Endothelial cell of umbilical vein (primary cell): ENCODE measurements at regions not wholly inside any gene's neighbourhood (a gene's known extent, or its start where the extent isn't known, plus 50 kb on each side); places are given as distances from the start of the nearest gene placed in this dataset.

Source experiments
- BruUV-seq: library from RNA; stranded (reverse); fragments of 400-500 nt; replicated peaks from 2 replicates; lab custom pipeline; 2021; lab: Mats Ljungman, UMichigan
- CTCF ChIA-PET: fragments of 300-600, 350-600 bp; sonication (Branson Sonifier 250); formaldehyde crosslinking; loops from one replicate; lab custom pipeline; 2021; ENCODE audit warnings: antibody characterized with exemption, inconsistent platforms; lab: Charles Lee
- POLR2A ChIA-PET: fragments of 300-600, 350-600 bp; sonication (Branson Sonifier 250); formaldehyde crosslinking; loops from one replicate; lab custom pipeline; 2021; ENCODE audit warnings: antibody characterized with exemption, inconsistent platforms; lab: Charles Lee
- DNase-seq: peaks from one replicate; pipeline ENCODE4 v3.0.0-alpha.2; 2011; ENCODE audit warnings: low read depth, low spot score
- FAIRE-seq: peaks from 2 replicates; lab custom pipeline; 2011; peaks lifted over from hg19 to GRCh38; lab: Jason Lieb, UNC
- H2AFZ ChIP-seq: 2 replicates; pipeline ENCODE4 v1.6.0; 2012; ENCODE audit warnings: low read depth, low read length, control low read depth, inconsistent platforms
- H3K27ac ChIP-seq: 2 replicates; pipeline ENCODE4 v1.5.1; 2011; ENCODE audit warnings: low read depth, mild to moderate bottlenecking, control low read depth, low read length, moderate library complexity; ENCODE audit not compliant: insufficient read depth
- H3K27me3 ChIP-seq, 2 experiments: 2 replicates each; pipeline versions ENCODE4 v1.6.0 to v1.6.1; 2011; ENCODE audit warnings: low read length in 2 of 2, mixed read lengths in 1 of 2; ENCODE audit not compliant: control insufficient read depth in 2 of 2, insufficient read depth in 2 of 2
- H3K36me3 ChIP-seq, 2 experiments: 2 replicates in 1 of 2; 3 replicates in 1 of 2; pipeline ENCODE4 v1.5.1; 2011; ENCODE audit warnings: low read length in 2 of 2, mild to moderate bottlenecking in 1 of 2, moderate library complexity in 1 of 2; ENCODE audit not compliant: control insufficient read depth in 2 of 2, insufficient read depth in 2 of 2; ENCODE audit errors: extremely low read depth in 1 of 2
- H3K4me1 ChIP-seq: 3 replicates; pipeline ENCODE4 v1.5.1; 2011; ENCODE audit warnings: mild to moderate bottlenecking, low read length; ENCODE audit not compliant: control insufficient read depth, insufficient read depth; ENCODE audit errors: extremely low read depth
- H3K4me2 ChIP-seq: 2 replicates; pipeline ENCODE4 v1.6.1; 2011; ENCODE audit warnings: low read length, control low read depth, mixed read lengths; ENCODE audit not compliant: insufficient read depth
- H3K4me3 ChIP-seq, 3 experiments: fragments of 200-600 bp in 1 of 3; sonication (generic), shearing (Covaris generic) in 1 of 3; replicated peaks in 1 of 3; 2 replicates each; pipeline ENCODE4 v1.5.1; 2011 to 2016; ENCODE audit warnings: control low read depth in 3 of 3, low read length in 3 of 3, mild to moderate bottlenecking in 2 of 3, inconsistent platforms in 1 of 3, low read depth in 1 of 3, moderate library complexity in 1 of 3; ENCODE audit not compliant: insufficient read depth in 1 of 3
- H3K79me2 ChIP-seq: 2 replicates; pipeline ENCODE4 v1.6.0; 2012; ENCODE audit warnings: low read length, inconsistent platforms; ENCODE audit not compliant: control insufficient read depth, insufficient read depth
- H3K9ac ChIP-seq: replicated peaks from 2 replicates; pipeline ENCODE3; 2011; ENCODE audit warnings: low read length, control low read depth; ENCODE audit not compliant: insufficient read depth; ENCODE audit errors: extremely low read depth
- H3K9me1 ChIP-seq: replicated peaks from 3 replicates; pipeline ENCODE4 v1.6.0; 2011; ENCODE audit warnings: mild to moderate bottlenecking, low read length; ENCODE audit not compliant: control insufficient read depth, insufficient read depth; ENCODE audit errors: extremely low read depth
- H3K9me3 ChIP-seq: replicated peaks from 2 replicates; pipeline ENCODE4 v1.5.1; 2012; ENCODE audit warnings: low read length, inconsistent platforms; ENCODE audit not compliant: control insufficient read depth, insufficient read depth
- H4K20me1 ChIP-seq: replicated peaks from 2 replicates; pipeline ENCODE3; 2011; ENCODE audit warnings: mild to moderate bottlenecking, low read length; ENCODE audit not compliant: control insufficient read depth, insufficient read depth; ENCODE audit errors: extremely low read depth
- CTCF ChIP-seq, 2 donors: IDR thresholded peaks; 1 replicate in 1 of 2; 2 replicates in 1 of 2; pipeline ENCODE4 v1.5.1; 2011; ENCODE audit warnings: low read length in 2 of 2, mild to moderate bottlenecking in 2 of 2, moderate library complexity in 2 of 2, control low read depth in 1 of 2, inconsistent platforms in 1 of 2, low read depth in 1 of 2; ENCODE audit not compliant: insufficient read depth in 1 of 2; ENCODE audit errors: extremely low read depth in 1 of 2
- EZH2 ChIP-seq: IDR thresholded peaks from 2 replicates; pipeline ENCODE4 v1.6.1; 2012; ENCODE audit warnings: borderline replicate concordance, low read depth, mild to moderate bottlenecking, moderate library complexity, low read length, inconsistent platforms; ENCODE audit not compliant: severe bottlenecking
- FOS ChIP-seq: IDR thresholded peaks from 2 replicates; pipeline ENCODE4 v1.6.1; 2011; ENCODE audit warnings: mild to moderate bottlenecking, low read length, moderate library complexity, borderline replicate concordance; ENCODE audit not compliant: insufficient read depth
- GATA2 ChIP-seq: IDR thresholded peaks from 2 replicates; pipeline ENCODE4 v1.7.0; 2011; ENCODE audit warnings: low read depth, mild to moderate bottlenecking, moderate library complexity, mixed read lengths, low read length; ENCODE audit not compliant: insufficient read length, insufficient read depth
- JUN ChIP-seq: IDR thresholded peaks from 2 replicates; pipeline ENCODE4 v1.6.1; 2011; ENCODE audit warnings: borderline replicate concordance, low read depth; ENCODE audit not compliant: insufficient read length, insufficient read depth
- MYC ChIP-seq: IDR thresholded peaks from one replicate; pipeline ENCODE4 v1.6.1; 2011; ENCODE audit warnings: mild to moderate bottlenecking, low read depth, low read length
- POLR2A ChIP-seq: IDR thresholded peaks from 2 replicates; pipeline ENCODE4 v1.6.1; 2012; ENCODE audit warnings: low read depth, mild to moderate bottlenecking, control low read depth, low read length
- POLR2AphosphoS5 ChIP-seq: IDR thresholded peaks from 2 replicates; pipeline ENCODE4 v1.6.1; 2012; ENCODE audit warnings: low read depth, mild to moderate bottlenecking, control low read depth, low read length, moderate library complexity; ENCODE audit not compliant: insufficient read depth
- dilution Hi-C: fragments of 300-500 bp; cut with MboI; formaldehyde crosslinking; loops from one replicate; pipeline ENCODE4 v1.15.0; 2019; ENCODE audit warnings: low sequenced_read_pairs; ENCODE audit not compliant: extremely low pct_ligation_motif_present
- intact Hi-C: fragments of 100-400 bp; cut with micrococcal nuclease; formaldehyde crosslinking; loops from one replicate; pipeline ENCODE4 v1.10.0; 2022
- TF ChIP-seq, protein P1 (sequence below): IDR thresholded peaks from 2 replicates; pipeline ENCODE4 v1.6.1; 2011; ENCODE audit not compliant: insufficient read depth, insufficient read length

DNA sequence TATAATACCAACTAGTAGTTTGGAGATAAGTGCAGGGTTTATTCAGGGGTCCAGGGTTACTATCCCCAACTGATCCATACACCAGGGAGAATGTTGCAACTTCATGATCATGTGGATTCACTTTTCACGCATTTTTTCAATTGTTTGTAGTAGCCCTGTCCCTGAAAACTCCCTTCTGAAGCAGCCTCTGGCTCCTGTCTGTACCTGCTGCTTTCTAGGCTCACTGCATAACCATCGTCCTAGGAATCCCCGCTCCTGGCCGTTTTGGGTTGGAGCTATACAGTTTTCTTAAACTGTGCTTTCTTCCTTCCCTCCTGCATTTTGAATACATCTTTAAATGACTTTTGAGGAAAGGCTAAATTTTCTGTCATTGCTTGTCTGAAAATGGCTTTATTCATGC is 154.1 kb downstream of the SDHAF3 start:
- dilution Hi-C loops (no loop called here), intact Hi-C loops (no loop called here)
- Histone ChIP-seq H3K4me3 (no peak overlapping the region), H3K36me3 (no peaks in the 10 kb centered on the region), H3K79me2 (no peaks in the 10 kb centered on the region), H3K4me1 (no peaks in the 10 kb centered on the region), H3K9me3 (no peaks in the 10 kb centered on the region), H3K9me1 (no peaks in the 10 kb centered on the region), H2AFZ (no peak overlapping the region), H3K4me2 (no peak overlapping the region), H3K27me3 (no peaks in the 10 kb centered on the region), H3K27ac (no peak overlapping the region), H3K9ac (no peak overlapping the region), H4K20me1 (no peaks in the 10 kb centered on the region)
- DNase-seq: no peak
- TF ChIP-seq, protein P1, sequence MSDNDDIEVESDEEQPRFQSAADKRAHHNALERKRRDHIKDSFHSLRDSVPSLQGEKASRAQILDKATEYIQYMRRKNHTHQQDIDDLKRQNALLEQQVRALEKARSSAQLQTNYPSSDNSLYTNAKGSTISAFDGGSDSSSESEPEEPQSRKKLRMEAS: no peak
- TF ChIP-seq GATA2: no peak
- CTCF ChIA-PET: no interaction called here
- POLR2A ChIA-PET: no interaction called here
- no TSS peak for BruUV-seq
- no peak for FAIRE-seq

DNA sequence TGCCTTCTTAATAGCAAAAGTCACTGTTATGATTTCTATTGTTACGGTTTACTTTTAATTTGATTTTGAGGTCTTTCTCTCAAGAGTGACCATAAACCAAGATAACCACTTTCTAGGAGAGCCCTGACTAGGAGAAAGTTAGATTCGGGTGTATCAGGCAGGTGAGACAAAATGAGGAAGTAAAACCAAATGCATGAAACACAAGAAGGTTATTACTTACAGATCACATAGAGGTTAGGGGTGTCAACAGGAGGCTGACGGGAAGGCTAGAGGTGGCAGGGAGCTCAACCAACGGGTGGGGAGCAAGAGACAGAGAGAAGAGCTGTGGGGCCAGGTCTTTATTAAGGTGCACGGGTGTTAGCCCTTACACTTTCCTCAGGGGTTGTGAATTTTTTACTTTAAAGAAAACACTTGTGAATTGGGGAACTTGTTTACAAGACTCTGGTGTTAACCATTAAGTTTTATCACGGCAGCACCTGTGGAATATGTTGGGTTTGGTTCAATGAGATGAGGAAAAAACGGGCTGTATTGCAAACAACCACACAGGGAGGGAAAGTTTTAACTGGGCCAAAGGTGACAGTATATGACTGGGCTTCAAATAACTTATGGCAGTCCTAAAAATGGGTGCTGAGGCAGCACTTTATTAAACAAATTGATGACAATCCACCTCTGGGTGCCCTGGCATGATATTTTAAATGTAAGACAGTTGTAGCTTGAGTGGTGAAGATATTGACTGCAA is 154.9 kb downstream of the SDHAF3 start:
- H3K27ac ChIP-seq: no peak overlapping the region
- no peak for DNase-seq
- H4K20me1 ChIP-seq: no peaks in the 10 kb centered on the region
- no peaks in the 10 kb centered on the region for H3K9me3 ChIP-seq
- no peak for FAIRE-seq
- H3K4me1 ChIP-seq: no peaks in the 10 kb centered on the region
- no peak for TF ChIP-seq JUN
- no peak for TF ChIP-seq FOS
- no peak for TF ChIP-seq POLR2A
- no peak for TF ChIP-seq GATA2
- no peak for TF ChIP-seq MYC
- TF ChIP-seq EZH2: no peak
- TF ChIP-seq, protein P1: no peak
- TF ChIP-seq CTCF (IDR thresholded peaks at IDR 0.05; ENCODE audit: extremely low read depth in 1 of 2, insufficient read depth in 1 of 2, low read depth in 1 of 2, low read length in 2 of 2): no peak
- TF ChIP-seq POLR2AphosphoS5: no peak
- H3K36me3 ChIP-seq: no peaks in the 10 kb centered on the region
- intact Hi-C loops: no loop called here
- H2AFZ ChIP-seq: no peak overlapping the region
- no peaks in the 10 kb centered on the region for H3K9me1 ChIP-seq
- no peaks in the 10 kb centered on the region for H3K79me2 ChIP-seq
- POLR2A ChIA-PET: no interaction called here
- CTCF ChIA-PET: no interaction called here
- H3K27me3 ChIP-seq: no peaks in the 10 kb centered on the region
- no peak overlapping the region for H3K9ac ChIP-seq
- dilution Hi-C loops: no loop called here
- H3K4me2 ChIP-seq: no peak overlapping the region
- no TSS peak for BruUV-seq
- no peak overlapping the region for H3K4me3 ChIP-seq
